ENCODE measurements at regions not wholly inside any gene's neighbourhood (a gene's known extent, or its start where the extent isn't known, plus 50 kb on each side); places are given as distances from the start of the nearest gene placed in this dataset.

GRCh38 chr13:78239714-78240113 lies 321.1 kb upstream of the EDNRB start:
- peak; percentile 7 for FAIRE-seq
- no peak for DNase-seq (ENCODE audit: low read depth)
- Histone ChIP-seq H3K4me3 (ENCODE audit: low read depth, low read length) (no peak overlapping the region), H3K27me3 (ENCODE audit: control insufficient read depth, insufficient read depth, low read length) (no peaks in the 10 kb centered on the region), H3K36me3 (ENCODE audit: control insufficient read depth, insufficient read depth, low read length) (no peaks in the 10 kb centered on the region)
- no peak for TF ChIP-seq CTCF (IDR thresholded peaks at IDR 0.05; ENCODE audit: insufficient read depth, low read length, severe bottlenecking)

GRCh38 chr13:78238911-78239310 lies 320.3 kb upstream of the EDNRB start:
- H3K36me3 ChIP-seq (ENCODE audit: control insufficient read depth, insufficient read depth, low read length) = no peaks in the 10 kb centered on the region
- no peak for TF ChIP-seq CTCF (IDR thresholded peaks at IDR 0.05; ENCODE audit: insufficient read depth, low read length, severe bottlenecking)
- H3K27me3 ChIP-seq (ENCODE audit: control insufficient read depth, insufficient read depth, low read length) = no peaks in the 10 kb centered on the region
- peak; percentile 59 for DNase-seq (ENCODE audit: low read depth)
- FAIRE-seq = no peak
- H3K4me3 ChIP-seq (ENCODE audit: low read depth, low read length) = no peak overlapping the region

- DNase-seq (ENCODE audit: low read depth) = no peak
- TF ChIP-seq CTCF (IDR thresholded peaks at IDR 0.05; ENCODE audit: insufficient read depth, low read length, severe bottlenecking) = no peak
- no peak overlapping the region for H3K4me3 ChIP-seq (ENCODE audit: low read depth, low read length)
- no peaks in the 10 kb centered on the region for H3K36me3 ChIP-seq (ENCODE audit: control insufficient read depth, insufficient read depth, low read length)
- H3K27me3 ChIP-seq (ENCODE audit: control insufficient read depth, insufficient read depth, low read length) = no peaks in the 10 kb centered on the region
- no peak for FAIRE-seq
These were observed 310.3 kb upstream of the EDNRB start for GRCh38 chr13:78228940-78229339.

GRCh38 chr13:78228211-78228610 lies 309.6 kb upstream of the EDNRB start:
- no peak for DNase-seq (ENCODE audit: low read depth)

GRCh38 chr13:78227709-78228108 lies 309.1 kb upstream of the EDNRB start:
- no peak overlapping the region for H3K4me3 ChIP-seq (ENCODE audit: low read depth, low read length)
- peak; percentile 7 for DNase-seq (ENCODE audit: low read depth)
- FAIRE-seq = no peak
- TF ChIP-seq CTCF (IDR thresholded peaks at IDR 0.05; ENCODE audit: insufficient read depth, low read length, severe bottlenecking) = no peak
- no peaks in the 10 kb centered on the region for H3K36me3 ChIP-seq (ENCODE audit: control insufficient read depth, insufficient read depth, low read length)
- no peaks in the 10 kb centered on the region for H3K27me3 ChIP-seq (ENCODE audit: control insufficient read depth, insufficient read depth, low read length)

More at GRCh38 chr13:78228211-78228610, 309.6 kb upstream of the EDNRB start:
- FAIRE-seq = no peak
- H3K27me3 ChIP-seq (ENCODE audit: control insufficient read depth, insufficient read depth, low read length) = no peaks in the 10 kb centered on the region
- TF ChIP-seq CTCF (IDR thresholded peaks at IDR 0.05; ENCODE audit: insufficient read depth, low read length, severe bottlenecking) = no peak
- H3K36me3 ChIP-seq (ENCODE audit: control insufficient read depth, insufficient read depth, low read length) = no peaks in the 10 kb centered on the region
- H3K4me3 ChIP-seq (ENCODE audit: low read depth, low read length) = no peak overlapping the region

- Histone ChIP-seq H3K4me3 (ENCODE audit: low read depth, low read length) (no peak overlapping the region), H3K36me3 (ENCODE audit: control insufficient read depth, insufficient read depth, low read length) (no peaks in the 10 kb centered on the region), H3K27me3 (ENCODE audit: control insufficient read depth, insufficient read depth, low read length) (no peaks in the 10 kb centered on the region)
- DNase-seq (ENCODE audit: low read depth) (no peak), FAIRE-seq (no peak)
- TF ChIP-seq CTCF (IDR thresholded peaks at IDR 0.05; ENCODE audit: insufficient read depth, low read length, severe bottlenecking) = no peak
These were observed 297.0 kb upstream of the EDNRB start for GRCh38 chr13:78215458-78216108.

All from bronchial epithelial cell (primary cell).